Activated B cell treated with CpG ODN at 0.5 μM for 24 hours (primary cell): ENCODE measurements at regions not wholly inside any gene's neighbourhood (a gene's known extent, or its start where the extent isn't known, plus 50 kb on each side); places are given as distances from the start of the nearest gene placed in this dataset.

Source experiments
- ATAC-seq: fragments of 200-7000 bp; cut with Tn5 transposase; one replicate; pipeline ENCODE4 v1.10.0; 2021; ENCODE audit warnings: low read depth, mild to moderate bottlenecking, moderate library complexity
- CTCF ChIA-PET: fragments of 350-600 bp; sonication (Branson Sonifier 250); formaldehyde crosslinking; loops from one replicate; lab custom pipeline; 2021; ENCODE audit warnings: antibody characterized with exemption; lab: Charles Lee
- POLR2A ChIA-PET: fragments of 350-600 bp; sonication (Branson Sonifier 250); formaldehyde crosslinking; loops from one replicate; lab custom pipeline; 2021; ENCODE audit warnings: antibody characterized with exemption; lab: Charles Lee
- DNase-seq: peaks from one replicate; pipeline ENCODE4 v3.0.0; 2022
- H3K27ac Mint-ChIP-seq: one replicate; pipeline ENCODE4 v1.8.0; 2020; ENCODE audit warnings: mixed read lengths
- H3K27me3 Mint-ChIP-seq: one replicate; pipeline ENCODE4 v1.8.0; 2021; ENCODE audit warnings: mixed read lengths
- H3K36me3 Mint-ChIP-seq: one replicate; pipeline ENCODE4 v1.8.0; 2021; ENCODE audit warnings: low read depth, mixed read lengths
- H3K4me1 Mint-ChIP-seq: one replicate; pipeline ENCODE4 v1.8.0; 2021; ENCODE audit warnings: mixed read lengths
- H3K4me3 Mint-ChIP-seq: one replicate; pipeline ENCODE4 v1.8.0; 2020; ENCODE audit warnings: mild to moderate bottlenecking, mixed read lengths
- H3K9me3 Mint-ChIP-seq: one replicate; pipeline ENCODE4 v1.8.0; 2020; ENCODE audit warnings: mixed read lengths
- intact Hi-C: fragments of 100-400 bp; cut with micrococcal nuclease; formaldehyde crosslinking; loops from one replicate; pipeline ENCODE4 v1.15.1; 2024
- TF ChIP-seq, protein P1 (sequence below): fragments of 200-600 bp; IDR thresholded peaks from one replicate; pipeline ENCODE4 v1.8.0; 2022; ENCODE audit warnings: antibody characterized with exemption, mild to moderate bottlenecking

DNA sequence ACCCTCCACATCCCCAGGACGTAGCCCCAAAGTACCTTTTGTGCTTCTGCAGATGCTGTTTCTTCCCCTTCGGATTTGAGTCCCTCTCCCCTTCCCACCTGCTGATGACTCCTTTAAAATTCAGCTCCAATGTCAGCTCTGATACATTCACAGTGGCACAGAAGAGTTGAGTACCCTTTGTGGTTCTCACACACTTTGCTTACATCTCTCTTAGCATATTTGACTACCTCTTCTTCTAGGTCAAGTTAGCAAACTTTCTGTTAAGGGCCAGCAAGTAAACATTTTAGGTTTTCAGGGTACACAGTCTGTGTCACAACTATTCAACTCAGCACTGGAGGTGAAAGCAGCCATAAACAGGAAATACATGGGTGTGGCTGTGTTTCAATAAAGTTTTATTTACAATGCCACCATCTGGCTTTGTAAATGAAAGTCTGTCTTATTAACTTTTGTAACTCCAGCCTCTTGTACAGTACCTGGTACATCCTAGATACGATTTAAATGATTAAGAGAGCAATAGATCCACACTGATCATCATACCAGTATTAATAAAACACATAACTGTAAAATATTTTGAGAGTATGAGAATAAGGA, 161.7 kb downstream of the SOX9 start:
- POLR2A ChIA-PET = no interaction called here
- H3K27me3 Mint-ChIP-seq = no peaks in the 10 kb centered on the region
- no peaks in the 10 kb centered on the region for H3K4me1 Mint-ChIP-seq
- no peaks in the 10 kb centered on the region for H3K9me3 Mint-ChIP-seq
- DNase-seq (no peak), ATAC-seq (no peak)
- intact Hi-C loops = no loop called here
- no peak overlapping the region for H3K4me3 Mint-ChIP-seq
- no peak overlapping the region for H3K27ac Mint-ChIP-seq
- CTCF ChIA-PET = no interaction called here
- TF ChIP-seq, protein P1, sequence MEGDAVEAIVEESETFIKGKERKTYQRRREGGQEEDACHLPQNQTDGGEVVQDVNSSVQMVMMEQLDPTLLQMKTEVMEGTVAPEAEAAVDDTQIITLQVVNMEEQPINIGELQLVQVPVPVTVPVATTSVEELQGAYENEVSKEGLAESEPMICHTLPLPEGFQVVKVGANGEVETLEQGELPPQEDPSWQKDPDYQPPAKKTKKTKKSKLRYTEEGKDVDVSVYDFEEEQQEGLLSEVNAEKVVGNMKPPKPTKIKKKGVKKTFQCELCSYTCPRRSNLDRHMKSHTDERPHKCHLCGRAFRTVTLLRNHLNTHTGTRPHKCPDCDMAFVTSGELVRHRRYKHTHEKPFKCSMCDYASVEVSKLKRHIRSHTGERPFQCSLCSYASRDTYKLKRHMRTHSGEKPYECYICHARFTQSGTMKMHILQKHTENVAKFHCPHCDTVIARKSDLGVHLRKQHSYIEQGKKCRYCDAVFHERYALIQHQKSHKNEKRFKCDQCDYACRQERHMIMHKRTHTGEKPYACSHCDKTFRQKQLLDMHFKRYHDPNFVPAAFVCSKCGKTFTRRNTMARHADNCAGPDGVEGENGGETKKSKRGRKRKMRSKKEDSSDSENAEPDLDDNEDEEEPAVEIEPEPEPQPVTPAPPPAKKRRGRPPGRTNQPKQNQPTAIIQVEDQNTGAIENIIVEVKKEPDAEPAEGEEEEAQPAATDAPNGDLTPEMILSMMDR = no peak
- no peaks in the 10 kb centered on the region for H3K36me3 Mint-ChIP-seq

DNA sequence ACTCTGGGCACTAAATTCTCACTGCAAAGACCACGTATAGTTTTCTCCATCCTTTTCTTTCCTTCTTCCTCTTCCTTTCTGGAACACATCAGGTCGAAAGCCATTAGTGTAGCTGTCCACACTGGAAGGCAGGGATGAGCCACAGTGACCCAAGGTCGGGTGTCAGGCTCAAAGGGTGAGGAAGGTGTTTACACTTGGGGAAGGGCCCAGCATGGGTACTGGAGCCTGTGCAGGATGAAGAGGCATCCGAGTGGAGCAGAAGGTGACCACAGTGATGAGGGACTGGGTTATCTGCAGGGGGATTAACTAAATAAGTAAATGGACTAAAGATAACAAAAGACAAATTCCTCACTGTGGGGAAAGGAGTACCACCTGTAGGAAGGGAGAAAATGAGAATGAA, 164.0 kb downstream of the SOX9 start:
- ATAC-seq = no peak
- ChIA-PET CTCF (no interaction called here), POLR2A (no interaction called here)

GRCh38 chr17:72287586-72287985, 166.8 kb downstream of the SOX9 start:
- TF ChIP-seq, protein P1 = no peak
- ChIA-PET POLR2A (no interaction called here), CTCF (no interaction called here)
- Mint-ChIP-seq H3K4me1 (no peaks in the 10 kb centered on the region), H3K9me3 (no peaks in the 10 kb centered on the region), H3K27ac (no peak overlapping the region), H3K36me3 (no peaks in the 10 kb centered on the region), H3K4me3 (no peak overlapping the region), H3K27me3 (no peaks in the 10 kb centered on the region)
- DNase-seq (no peak), ATAC-seq (no peak)
- intact Hi-C loops = no loop called here

More for the DNA sequence above, 164.0 kb downstream of the SOX9 start:
- TF ChIP-seq, protein P1 = no peak
- intact Hi-C loops = no loop called here
- no peaks in the 10 kb centered on the region for H3K27me3 Mint-ChIP-seq
- no peak overlapping the region for H3K27ac Mint-ChIP-seq
- no peaks in the 10 kb centered on the region for H3K4me1 Mint-ChIP-seq
- no peaks in the 10 kb centered on the region for H3K36me3 Mint-ChIP-seq
- no peaks in the 10 kb centered on the region for H3K9me3 Mint-ChIP-seq
- no peak for DNase-seq
- H3K4me3 Mint-ChIP-seq = no peak overlapping the region

DNA sequence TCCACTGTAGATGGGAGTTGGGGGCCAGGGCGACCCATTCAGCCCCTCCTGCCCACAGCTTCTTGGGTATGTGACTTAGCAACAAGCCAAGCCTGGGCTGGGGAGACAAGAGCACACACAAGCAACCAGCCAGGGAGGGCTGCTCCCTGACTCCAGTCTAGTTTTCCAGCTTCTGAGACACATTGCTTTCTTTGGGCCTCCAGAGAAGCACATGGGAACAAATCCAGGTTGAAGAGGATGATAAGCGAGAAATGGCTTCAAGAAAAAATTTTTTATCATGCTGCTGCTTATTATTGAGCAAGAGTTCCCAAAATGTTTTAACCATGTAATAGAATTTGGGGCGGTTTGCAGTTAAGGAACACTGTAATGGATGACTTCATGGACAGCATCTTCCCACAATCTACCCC, 173.7 kb downstream of the SOX9 start:
- no peaks in the 10 kb centered on the region for H3K36me3 Mint-ChIP-seq
- ChIA-PET CTCF (no interaction called here), POLR2A (no interaction called here)
- no peaks in the 10 kb centered on the region for H3K9me3 Mint-ChIP-seq
- H3K4me3 Mint-ChIP-seq = no peak overlapping the region
- intact Hi-C loops = no loop called here
- H3K4me1 Mint-ChIP-seq = no peaks in the 10 kb centered on the region
- DNase-seq (no peak), ATAC-seq (no peak)
- TF ChIP-seq, protein P1 = no peak
- peaks cover 6% of the 10 kb centered on the region for H3K27me3 Mint-ChIP-seq
- no peak overlapping the region for H3K27ac Mint-ChIP-seq

DNA sequence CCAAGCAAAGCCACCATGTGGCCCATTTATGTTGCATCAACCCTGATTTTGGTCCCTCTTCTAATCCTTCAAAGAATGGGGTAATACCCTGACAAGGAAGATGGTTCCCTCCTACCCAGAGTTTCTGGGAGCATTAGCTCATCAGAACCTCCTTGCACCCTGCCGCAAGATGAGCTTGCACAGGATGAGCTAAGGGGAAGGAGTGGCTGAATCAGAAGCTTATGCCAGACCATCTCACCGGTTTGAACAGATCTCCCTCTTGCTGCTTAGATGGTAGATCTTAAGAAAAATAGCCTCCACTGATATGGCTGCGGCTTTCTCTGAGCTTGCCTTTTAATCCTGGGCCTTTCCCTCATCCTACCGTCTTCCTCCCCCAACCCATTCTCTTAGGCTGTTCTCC, 175.1 kb downstream of the SOX9 start:
- no peak overlapping the region for H3K27ac Mint-ChIP-seq
- H3K4me1 Mint-ChIP-seq = no peaks in the 10 kb centered on the region
- ATAC-seq (no peak), DNase-seq (no peak)
- H3K9me3 Mint-ChIP-seq = no peaks in the 10 kb centered on the region
- ChIA-PET CTCF (no interaction called here), POLR2A (no interaction called here)
- H3K27me3 Mint-ChIP-seq = peaks cover 6% of the 10 kb centered on the region
- TF ChIP-seq, protein P1 = no peak
- intact Hi-C loops = no loop called here
- no peaks in the 10 kb centered on the region for H3K36me3 Mint-ChIP-seq
- no peak overlapping the region for H3K4me3 Mint-ChIP-seq
